IPS DF 19.7 (cell line): ENCODE measurements at regions not wholly inside any gene's neighbourhood (a gene's known extent, or its start where the extent isn't known, plus 50 kb on each side); places are given as distances from the start of the nearest gene placed in this dataset.

Experiments used
- DNase-seq: peaks from one replicate; pipeline ENCODE4 v3.0.0-alpha.2; 2013; ENCODE audit warnings: low read depth, low spot score

DNA sequence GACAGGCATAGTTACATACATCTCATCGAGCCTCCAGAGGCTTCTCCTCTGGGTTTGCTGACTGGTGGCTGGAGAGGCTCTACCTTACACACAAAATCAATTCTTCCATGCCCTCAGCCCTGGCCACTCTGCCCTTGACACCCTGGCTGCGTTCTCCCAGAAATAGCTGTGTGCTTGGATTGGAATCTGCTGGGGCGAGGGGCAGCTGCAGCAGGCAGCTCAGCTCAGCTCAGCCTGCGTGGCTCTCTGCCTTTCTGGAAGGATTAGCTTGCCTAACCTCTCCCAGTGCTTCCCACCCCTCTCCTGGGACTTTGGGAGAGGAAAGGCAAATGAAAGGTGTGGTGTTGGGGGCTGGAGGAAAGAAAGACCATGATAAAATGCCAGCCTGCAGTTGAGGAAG lies 216.1 kb downstream of the ENGASE start:
- no peak for DNase-seq

DNA sequence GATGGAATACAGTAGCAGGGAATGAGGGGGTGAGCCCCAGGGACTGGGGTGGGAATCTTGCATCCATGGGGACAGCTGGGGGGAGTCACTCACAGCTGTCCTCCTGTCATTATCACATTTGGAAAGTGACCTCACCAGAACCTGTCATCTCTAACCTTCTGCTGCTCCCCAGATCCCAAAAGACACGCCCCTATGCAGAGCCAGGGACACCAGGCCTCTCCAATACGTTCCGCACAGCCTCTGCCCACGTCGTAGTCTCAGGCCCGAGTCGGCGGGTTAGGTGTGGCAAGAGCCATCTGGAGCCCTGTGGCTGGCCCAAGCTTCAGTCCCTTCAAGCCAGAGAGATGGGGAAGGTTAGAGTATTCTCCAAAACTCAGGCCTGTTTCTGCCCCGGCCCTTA lies 214.3 kb downstream of the ENGASE start:
- DNase-seq = no peak

DNA sequence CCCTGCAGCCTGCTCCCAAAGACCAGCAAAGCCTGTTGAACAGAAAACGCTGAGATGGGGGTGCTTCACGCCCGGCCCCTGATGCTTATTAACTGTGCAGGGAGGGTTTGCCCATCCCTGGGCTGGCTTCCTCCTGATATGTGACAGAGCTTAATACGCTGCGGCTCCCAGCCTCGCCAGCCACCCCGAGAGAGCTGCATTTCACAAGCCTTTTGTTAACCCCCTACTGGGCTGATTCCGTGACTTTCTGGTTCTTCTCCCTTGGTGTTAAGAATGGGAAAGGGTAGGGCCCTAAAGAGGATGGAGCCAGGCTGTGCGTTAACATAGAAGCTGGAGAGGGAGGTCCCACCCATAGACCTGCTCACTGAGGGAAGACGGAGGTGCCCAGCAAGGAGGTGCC lies 211.8 kb downstream of the ENGASE start:
- DNase-seq = no peak

DNA sequence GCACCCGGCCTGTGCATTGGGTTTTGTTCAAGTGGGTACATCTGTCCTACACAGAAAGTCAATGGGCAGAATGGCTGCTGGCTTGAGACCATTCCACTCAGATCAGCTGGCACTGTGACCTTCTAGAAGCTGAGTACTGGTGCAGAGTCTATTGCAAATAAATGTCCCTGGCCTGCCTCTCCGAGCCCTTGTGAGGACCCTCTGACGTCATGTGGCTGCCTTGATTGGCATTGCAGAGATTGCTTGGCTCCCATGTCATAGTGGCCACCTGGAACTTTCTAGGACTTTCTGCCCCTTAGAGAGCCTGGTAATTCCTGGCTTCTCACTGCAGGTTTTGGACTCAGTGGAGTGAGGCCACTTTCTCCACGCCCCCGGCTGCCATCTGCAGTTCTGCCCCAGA lies 211.3 kb downstream of the ENGASE start:
- no peak for DNase-seq

DNA sequence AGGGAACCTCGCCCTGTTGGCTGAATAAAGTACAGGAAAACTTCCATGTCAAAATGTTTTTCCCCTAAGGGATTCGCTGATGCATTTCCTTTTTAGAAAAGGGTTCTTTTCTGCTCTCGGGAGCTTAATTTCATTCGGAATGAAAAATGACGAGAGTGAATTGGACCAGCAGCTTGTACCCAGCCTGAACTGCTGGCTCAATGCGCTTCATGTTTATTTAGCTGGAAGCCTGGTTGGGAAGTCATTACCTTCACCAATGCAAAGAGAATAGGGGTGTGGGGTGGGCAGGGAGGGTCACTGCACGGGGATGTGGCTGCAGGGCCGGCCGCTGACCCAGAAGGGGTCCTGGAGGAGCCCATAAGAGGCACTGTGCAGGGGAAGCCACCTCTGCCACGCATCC lies 207.7 kb downstream of the ENGASE start:
- no peak for DNase-seq

DNA sequence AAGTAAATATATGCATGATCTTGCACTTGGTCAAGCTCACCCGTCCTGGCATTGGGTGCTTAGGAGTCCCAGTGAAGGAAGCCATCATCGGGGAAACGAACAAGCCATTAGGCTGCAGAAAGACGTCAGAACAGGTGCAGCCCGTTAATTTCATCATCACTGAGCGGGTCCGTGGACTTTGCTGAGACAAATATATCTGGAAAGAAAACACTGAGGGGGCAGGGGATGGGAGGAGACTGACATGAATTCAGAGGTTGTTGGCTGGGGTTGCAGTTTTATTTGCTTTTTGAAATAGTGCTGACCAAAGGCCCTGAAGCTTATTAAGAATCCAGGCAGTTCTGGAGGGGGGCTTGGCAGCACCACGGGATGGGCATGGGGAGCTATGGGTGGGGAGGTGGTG lies 207.2 kb downstream of the ENGASE start:
- DNase-seq = no peak

DNA sequence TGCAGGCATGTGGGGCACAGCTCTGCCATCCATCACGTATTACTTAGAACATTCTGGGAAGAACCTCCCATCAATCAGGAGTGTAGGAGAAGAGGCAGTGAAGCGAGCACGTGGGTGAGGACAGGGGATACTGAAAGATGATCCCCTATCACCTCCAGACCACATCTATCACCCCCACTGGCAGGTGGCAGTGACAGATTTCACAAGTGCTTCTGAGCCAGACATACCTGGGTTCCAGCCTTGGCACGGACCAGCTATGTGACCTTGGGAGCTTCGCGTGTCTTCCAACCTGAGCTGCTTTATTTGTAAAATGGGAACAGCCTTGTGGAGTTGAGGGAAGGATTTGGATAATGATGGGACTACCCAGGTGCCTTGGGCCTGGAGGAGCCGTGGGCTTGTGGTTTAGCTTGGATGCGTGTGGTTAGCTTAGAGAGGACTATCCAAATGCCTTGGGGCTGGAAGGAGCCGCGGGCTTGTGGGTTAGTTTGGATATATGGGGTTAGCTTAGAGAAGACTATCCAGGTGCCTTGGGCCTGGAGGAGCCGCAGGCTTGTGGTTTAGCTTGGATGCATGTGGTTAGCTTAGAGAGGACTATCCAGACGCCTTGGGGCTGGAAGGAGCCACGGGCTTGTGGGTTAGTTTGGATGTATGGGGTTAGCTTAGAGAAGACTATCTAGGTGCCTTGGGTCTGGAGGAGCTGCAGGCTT lies 206.4 kb downstream of the ENGASE start:
- no peak for DNase-seq

DNA sequence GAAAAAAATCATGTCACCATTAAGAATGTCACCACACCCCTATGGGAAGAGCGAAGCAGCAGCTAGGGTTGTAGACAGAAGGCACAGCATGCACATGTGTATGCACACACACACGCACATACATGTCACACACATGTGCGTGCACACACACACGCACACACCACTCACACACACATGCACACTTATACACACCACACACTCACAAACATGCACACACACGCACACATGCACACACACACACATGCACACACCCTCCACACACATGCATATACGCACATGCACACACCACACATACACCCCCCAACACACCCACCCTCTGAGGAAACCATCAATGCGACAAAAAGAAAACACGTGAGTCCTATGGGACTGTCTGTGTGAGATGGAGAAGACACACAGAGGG lies 205.4 kb downstream of the ENGASE start:
- DNase-seq = no peak

DNA sequence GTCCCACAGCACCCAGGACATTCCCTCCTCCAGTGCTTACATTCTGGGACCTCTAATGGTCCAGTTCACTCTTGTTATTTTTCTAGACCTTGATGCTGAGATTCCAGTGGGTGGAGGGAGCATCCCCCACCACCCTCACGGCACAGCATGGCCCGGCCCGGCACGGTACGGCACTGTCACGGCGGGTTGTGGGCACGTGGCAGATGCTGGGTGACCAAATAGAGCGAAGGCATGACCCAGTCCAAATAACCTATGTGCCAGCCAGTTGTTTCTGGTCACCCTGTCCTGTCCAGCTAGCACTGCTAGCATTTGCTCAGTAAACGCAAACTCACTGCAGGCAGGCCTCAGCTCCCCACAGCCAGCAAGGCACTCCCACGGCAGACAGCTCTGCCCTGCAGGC lies 204.7 kb downstream of the ENGASE start:
- DNase-seq = no peak

DNA sequence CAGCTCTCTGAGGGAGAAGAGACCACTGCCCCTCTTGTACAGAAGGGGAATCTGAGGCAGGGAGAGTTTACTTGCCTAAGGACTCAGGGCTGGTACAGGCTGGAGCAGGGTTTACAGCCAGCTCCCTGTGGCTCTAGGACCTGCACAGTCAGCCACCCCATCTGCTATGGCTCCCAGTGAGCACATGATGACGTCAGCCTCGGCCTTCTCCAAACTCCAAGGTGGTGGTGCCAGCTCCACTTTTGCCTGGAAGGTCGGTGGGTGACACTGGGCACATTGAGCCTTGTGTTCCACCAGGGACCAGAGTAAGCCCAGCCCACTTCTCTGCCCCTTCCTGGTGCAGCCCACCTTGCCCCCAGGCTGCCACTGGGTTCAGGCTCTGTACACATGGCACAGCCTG lies 202.2 kb downstream of the ENGASE start:
- no peak for DNase-seq

DNA sequence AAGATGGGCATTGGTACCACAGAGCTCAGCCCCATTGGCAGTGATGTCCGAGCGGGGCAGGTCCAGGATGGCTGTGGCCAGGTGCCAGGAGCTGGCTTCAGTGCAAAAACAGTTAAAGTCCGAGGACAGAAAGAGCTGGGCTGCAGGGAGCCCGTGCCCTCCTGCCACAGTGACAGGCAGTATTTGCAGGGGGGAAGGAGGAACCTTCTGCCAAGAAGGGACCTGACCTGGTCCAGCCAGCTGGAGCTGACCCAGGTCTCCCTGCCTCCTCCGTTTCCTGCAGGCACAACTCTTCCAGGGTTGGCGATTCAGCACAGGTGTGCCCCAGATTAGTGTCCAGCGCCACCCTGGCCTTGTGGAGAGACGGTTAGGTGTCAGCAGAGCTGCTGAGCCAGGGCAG lies 199.0 kb downstream of the ENGASE start:
- DNase-seq = no peak

DNA sequence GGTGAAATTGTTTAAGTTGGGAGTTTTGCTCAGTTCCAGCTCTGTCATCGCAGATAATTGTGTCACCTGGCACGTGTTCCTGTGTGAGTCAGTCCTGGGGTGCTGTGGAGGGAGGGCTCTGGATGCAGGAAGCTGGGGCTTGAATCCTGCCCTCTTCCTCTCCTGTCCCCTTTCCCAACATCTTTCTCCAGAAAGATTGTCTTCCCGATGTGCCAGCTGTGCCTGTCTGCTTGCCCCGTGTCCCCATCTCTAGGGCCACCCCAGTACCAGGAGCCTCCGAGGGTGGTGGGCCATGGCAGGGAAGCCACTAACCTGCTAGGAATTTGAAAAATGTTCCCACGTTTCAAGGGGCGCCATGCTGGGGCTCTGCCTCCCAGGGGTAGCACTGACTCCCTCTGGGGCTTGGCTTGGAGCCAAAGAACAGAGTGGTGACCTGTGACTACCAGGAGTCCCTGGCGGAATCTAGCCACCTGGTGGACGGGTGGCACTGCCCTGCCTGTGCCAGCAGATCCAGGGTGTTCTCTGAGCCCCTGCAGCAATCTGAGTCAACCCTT lies 198.1 kb downstream of the ENGASE start:
- DNase-seq = no peak

DNA sequence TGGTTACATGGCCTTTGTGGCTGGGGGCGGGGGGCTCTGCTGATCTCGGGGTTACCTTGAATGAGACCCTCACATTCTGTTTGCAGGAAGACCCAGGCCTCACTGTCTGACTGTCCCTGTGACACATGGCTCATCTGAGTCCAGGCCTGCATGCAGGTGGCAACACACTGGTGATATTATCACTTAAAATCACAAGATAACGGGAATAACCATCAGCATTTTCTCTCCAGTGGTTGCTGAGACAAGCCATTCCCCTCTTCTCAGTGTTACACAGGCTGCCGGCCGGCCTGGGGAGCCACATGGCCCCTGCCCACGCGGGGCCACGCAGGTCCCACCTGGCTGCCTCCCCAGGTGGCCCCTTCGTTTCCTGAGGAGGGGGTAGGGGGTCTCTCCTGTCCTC lies 197.6 kb downstream of the ENGASE start:
- no peak for DNase-seq

DNA sequence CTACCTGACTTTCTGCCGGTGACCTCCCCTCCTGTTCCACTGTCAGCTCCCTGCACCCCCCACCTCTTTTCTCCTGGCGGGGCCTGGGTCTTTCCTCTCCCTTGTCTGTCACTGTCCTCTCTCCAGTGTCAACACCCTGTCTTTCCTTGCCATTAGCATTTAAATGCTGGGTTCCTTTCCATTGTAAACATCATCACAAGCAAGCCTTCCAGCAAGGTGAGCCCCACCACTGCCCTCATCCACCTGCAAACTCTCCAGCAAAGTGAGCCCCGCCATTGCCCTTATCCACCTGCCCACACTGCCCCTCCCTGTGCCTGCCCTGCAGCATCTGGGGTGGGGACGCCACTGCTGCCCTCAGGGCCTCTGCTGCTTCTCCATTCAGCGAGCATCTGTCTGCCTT lies 195.0 kb downstream of the ENGASE start:
- DNase-seq = no peak

DNA sequence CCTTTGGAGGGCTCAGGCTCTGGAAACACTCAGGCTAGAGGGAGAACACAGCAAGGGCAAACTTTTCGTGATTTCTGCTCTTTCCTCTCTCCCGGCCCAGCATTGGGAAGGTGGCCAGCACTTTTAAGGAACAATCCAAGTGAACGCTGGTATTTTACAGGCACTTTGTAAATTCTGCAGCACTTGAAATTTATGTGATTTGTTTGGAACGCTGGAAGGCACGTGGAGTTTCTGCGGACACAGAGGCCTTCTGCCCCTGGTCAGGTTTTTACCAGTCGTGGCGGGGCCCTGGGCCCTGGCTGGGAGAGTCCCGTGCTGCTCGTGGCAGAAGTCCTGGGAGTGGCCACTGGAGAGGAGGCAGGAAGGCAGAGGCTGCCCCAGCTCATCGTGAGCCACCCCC lies 188.6 kb downstream of the ENGASE start:
- DNase-seq = no peak

DNA sequence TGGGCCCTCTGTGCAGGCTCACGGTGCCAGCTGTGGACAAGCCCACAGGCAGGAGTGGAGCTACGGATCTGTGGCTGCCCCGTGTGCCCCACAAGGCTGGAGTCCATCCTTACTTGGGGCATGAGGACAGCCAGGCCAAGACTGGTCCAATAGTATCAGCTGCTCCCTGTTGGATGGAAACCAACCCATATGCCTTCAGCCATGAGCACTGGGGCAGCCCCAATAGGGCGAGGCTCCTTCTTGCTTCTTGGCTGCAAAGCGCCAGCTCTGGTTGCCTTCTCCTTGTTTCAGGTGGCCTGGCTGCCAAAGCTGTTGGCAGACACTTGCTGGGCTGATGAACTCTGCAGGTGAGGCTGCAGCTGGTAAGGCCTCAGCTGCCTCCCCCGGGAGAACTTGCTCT lies 188.0 kb downstream of the ENGASE start:
- no peak for DNase-seq

DNA sequence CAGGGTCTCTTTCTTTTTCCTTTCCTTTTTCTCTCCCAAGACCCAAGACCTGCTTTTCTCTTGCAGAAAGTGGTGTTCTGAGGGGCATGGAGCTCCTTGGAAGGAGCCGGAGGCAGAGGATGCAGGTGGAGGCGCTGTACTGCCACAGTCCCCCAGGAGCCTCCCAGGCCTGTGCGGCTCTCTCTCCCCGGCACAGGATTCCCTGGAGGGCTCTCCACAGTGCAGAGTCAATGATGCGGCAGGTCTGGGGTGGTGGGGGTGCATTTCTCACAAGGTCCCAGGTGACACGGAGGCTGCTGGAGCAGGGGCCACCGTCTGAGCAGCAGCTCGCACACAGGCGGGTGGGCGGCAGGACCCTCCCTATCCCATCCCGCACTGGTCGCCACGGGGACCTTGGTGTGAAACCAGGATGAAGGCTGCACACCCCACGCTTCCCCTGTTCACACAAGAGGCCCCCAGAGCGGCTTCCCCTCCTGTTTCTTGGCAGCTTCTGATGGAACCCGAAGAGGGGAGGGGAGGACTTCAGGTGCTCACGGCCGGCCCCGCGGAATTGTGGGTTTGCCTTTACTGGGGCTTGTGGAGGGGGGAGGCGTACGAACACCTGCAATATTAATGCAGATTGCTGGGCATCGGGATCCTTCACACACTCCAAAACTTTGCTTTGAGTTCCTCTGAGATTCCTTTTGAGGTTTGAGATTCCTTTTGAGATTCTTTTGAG lies 186.9 kb downstream of the ENGASE start:
- DNase-seq = no peak

DNA sequence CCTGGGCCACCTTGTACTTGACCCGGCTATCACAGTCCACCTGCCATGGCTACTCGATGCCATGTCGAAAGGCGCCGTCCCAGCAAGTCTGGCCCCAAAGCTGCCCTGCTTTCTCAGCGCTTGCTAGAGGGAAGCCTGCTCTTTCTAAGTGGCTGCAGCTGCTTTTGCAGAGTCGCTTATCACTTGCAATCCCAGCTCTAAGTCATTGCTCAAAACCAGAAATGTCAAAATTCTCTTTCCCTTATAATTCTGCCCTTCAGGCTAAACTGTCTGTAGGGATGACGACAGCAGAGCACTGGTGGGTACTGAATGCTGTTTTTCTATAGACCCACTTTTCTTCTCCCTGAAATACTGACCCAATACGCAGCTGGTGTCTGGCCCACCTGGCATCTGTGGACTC lies 184.2 kb downstream of the ENGASE start:
- no peak for DNase-seq

DNA sequence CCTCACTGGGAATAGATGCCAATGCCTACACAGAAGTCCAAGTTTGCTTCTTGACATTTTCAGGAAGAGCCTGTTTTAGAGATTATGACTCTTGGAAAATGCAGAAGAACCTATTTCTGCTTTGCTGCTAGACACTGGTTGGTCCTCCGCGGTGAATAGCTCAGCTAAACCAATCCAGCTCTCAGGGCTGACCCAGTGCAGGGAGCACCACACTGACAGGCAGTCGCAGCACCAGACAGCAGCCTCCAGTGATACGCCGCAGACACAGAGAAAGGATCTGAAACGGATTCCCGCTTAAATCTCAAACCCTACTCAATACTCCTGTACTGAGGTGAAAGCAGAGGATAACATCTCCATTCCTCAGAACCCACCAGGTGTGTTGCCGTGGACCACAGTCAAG lies 183.4 kb downstream of the ENGASE start:
- DNase-seq = no peak

DNA sequence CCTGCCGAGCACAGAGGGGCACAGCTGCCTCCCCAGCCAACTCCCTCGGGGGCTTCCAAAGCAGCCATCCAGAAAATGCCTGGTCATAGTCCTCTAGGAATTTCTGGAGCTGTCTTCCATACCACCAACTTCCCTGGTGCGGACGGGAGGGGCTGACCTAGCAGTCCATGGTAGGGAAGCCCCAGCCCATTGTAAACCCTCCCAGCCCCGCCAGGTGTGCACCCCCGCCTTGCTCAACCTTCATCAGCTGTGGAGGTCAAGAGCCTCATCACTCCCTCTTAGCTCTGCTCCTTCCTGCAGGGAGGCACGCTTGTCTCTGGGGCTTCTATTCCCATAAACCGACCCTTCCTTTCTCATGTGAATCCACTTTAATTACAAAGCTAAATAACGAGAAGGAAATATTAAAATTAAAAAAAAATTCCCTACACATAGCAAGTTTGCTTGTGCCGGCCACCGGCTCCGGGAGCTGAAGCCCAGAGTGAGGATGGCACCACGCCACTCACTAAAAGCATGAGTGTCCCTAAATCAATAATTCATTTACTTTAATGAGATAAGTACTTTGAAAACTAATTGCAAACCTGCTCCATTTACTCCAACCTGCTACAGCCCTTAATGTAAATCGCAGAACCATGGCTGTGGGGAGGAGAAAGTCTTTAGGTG lies 181.4 kb downstream of the ENGASE start:
- DNase-seq = no peak

DNA sequence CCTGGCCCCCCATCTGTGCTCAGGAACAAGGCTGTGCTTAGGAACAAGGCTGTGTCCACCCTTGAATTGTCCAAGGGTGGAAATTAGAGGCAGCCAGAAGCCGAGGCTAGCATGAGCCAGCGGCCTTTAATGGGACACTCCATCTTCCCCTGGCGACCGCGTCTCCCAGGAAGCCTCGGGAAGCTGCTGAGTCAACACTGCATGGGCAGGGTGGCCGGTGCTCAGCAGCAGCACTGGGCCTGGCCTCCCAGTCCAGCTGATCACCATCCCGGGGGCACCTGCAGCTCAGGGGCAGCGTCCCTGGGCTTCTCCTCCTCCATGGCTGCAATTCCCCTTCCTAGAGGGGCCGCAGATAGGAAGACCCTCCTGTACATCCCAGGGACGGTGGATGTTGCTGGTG lies 180.8 kb downstream of the ENGASE start:
- no peak for DNase-seq

DNA sequence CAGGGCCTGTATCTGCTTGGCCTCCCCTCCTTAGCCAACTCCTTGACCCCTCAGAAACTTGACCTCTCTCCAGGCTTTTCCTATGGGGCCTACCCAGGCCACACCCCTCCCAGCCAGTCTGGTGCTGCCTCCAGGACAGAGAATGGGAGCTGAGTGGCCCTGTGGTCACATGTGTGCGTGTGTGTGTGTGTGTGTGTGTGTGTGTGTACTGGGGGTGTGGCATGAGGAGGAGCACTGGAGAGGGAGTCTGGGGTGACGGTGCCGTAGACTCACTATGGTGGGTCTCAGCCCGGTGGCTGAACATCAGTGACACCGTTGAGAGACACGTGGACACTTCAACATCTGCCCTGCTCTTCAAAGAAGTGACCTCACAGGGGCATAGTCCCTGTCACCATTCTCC lies 180.4 kb downstream of the ENGASE start:
- no peak for DNase-seq

DNA sequence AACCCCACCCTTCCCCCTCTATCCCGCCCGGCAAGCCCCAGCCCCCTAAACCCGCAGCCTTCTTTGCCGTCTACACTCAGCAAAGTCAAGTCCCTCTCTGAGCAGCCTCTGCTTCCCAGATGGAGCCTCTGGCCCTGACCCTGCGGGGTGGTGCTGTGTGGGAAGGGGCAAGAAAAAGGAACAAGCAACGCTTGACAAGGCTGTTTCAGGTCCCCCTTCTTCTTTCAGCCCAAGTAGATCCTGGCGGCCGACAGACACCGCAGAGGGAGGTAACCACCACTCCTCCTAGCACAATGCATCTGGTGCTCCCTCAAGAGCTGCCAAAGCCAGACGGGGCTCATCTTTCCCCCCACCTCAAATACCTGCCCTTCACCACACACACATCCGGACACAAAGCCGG lies 178.3 kb downstream of the ENGASE start:
- DNase-seq = no peak
